G401 (cell line): ENCODE measurements at regions not wholly inside any gene's neighbourhood (a gene's known extent, or its start where the extent isn't known, plus 50 kb on each side); places are given as distances from the start of the nearest gene placed in this dataset.

Experiments used
- DNase-seq: peaks from one replicate; pipeline ENCODE4 v3.0.0-alpha.2; 2015; ENCODE audit warnings: low spot score
- in situ Hi-C: cut with HindIII; loops from 2 replicates; pipeline ENCODE4 v1.10.0; 2016; ENCODE audit warnings: low sequenced_read_pairs, mixed read lengths

- in situ Hi-C loops: no loop called here
- DNase-seq: no peak
Observed at GRCh38 chr11:131042041-131042390, 125.7 kb upstream of the SNX19 start.

- in situ Hi-C loops: no loop called here
- no peak for DNase-seq
Observed at GRCh38 chr11:131043251-131043650, 127.0 kb upstream of the SNX19 start.

DNA sequence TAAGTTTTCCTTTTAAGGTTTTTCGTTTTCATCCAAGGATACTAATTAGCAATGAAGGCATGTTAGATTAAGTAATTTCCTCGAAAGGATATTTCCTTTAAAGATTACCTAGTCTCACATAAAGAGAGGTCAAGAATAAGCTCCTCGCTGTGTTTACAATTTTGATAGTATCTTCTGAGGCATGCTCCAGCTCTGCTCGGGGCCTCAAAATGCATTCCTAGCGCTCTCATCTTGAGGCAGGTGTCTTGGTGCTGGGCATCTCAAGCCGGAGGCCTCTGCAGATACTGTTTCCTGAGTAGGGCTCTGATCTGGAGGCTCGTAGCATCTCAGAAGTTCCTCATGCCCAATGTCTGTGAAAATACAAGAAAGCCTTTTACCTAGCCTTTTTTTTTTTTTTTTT, 128.6 kb upstream of the SNX19 start:
- in situ Hi-C loops: no loop called here
- DNase-seq: no peak

- no peak for DNase-seq
- in situ Hi-C loops: no loop called here
Observed at GRCh38 chr11:131052367-131052766, 136.1 kb upstream of the SNX19 start.

DNA sequence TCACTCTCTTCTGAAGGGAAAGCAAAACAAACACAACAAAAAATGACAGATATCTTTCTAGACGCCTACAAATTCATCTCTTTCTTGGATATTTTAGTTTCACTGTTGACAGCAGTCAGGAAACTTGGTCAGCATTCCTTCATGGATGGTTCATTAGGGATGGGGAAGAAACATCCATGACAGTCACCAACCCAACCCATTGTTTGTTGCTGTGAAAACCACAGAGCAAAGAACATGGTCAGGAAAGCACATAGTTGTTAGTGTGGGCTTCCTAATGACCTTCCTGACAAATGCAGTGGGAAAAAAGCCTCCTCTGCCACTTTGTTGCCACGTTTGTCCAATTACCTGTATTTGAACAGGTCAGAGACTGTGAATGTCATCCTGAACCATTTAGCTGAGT, 139.8 kb upstream of the SNX19 start:
- in situ Hi-C loops: no loop called here
- DNase-seq: no peak

GRCh38 chr11:131063638-131064037, 147.4 kb upstream of the SNX19 start:
- in situ Hi-C loops: no loop called here
- no peak for DNase-seq

DNA sequence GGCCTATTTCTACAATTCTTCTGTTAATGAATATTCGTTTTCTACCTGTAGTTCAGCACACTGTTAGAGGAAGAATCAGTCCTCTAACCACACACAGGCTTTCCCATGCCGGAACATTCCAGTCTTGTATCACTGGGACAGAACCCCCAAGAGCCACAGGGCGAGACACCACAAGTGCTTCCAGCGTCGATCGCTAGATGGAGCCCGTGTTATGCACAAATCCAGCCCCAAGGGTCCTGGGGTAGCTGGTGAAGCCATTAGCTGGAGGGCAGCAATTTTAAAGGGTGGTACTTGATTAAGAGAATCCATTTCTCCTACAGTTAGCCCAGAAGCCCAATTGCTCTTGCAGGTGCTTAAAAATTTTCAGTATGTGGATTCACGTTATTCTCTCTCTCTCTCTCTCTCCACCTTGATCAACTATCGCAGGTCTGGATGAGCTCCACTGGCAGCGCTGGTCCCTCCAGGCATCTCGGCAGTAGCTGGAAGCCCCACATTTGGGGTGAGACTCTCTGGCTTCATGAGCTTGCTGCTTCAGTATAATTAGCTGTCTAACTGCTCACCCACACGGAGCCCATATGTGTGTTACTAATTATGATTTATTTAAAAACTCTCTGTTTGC, 148.2 kb upstream of the SNX19 start:
- DNase-seq: peak; percentile 72
- in situ Hi-C loops: no loop called here

- no peak for DNase-seq
- in situ Hi-C loops: no loop called here
Observed at GRCh38 chr11:131065435-131066413, 149.4 kb upstream of the SNX19 start.

GRCh38 chr11:131066551-131066950, 150.3 kb upstream of the SNX19 start:
- no peak for DNase-seq
- in situ Hi-C loops: no loop called here

- in situ Hi-C loops: no loop called here
- no peak for DNase-seq
Observed at GRCh38 chr11:131070365-131070764, 154.1 kb upstream of the SNX19 start.

GRCh38 chr11:131073167-131073566, 156.9 kb upstream of the SNX19 start:
- no peak for DNase-seq
- in situ Hi-C loops: no loop called here

GRCh38 chr11:131074573-131074972, 158.3 kb upstream of the SNX19 start:
- in situ Hi-C loops: no loop called here
- no peak for DNase-seq

DNA sequence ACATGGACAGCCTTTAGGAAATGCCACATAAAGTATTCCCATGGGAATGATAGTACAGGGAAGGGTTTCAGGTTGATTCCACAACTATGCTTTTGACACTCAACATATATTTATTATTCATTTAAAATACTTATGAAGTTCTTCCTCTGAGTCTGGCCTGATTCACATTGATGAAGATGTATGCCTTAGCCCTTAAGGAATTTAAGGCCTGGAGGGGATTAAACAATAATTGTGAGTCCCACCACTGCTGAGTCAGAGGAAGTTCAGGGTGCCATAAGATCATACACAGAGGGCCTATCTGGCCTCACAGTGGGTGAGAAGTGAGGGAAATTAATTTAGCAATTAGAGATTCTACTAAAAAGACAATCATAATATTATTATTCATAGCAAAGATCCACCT, 161.1 kb upstream of the SNX19 start:
- in situ Hi-C loops: no loop called here
- no peak for DNase-seq

- no peak for DNase-seq
- in situ Hi-C loops: no loop called here
Observed at GRCh38 chr11:131079036-131079435, 162.8 kb upstream of the SNX19 start.

- no peak for DNase-seq
- in situ Hi-C loops: no loop called here
Observed at GRCh38 chr11:131089727-131090245, 173.5 kb upstream of the SNX19 start.

- DNase-seq: no peak
- in situ Hi-C loops: no loop called here
Observed at GRCh38 chr11:131092469-131092868, 176.2 kb upstream of the SNX19 start.

- in situ Hi-C loops: no loop called here
Observed at GRCh38 chr11:131094827-131095226, 178.5 kb upstream of the SNX19 start.

GRCh38 chr11:131095511-131096185, 179.4 kb upstream of the SNX19 start:
- in situ Hi-C loops: no loop called here
- DNase-seq: no peak

More at GRCh38 chr11:131094827-131095226, 178.5 kb upstream of the SNX19 start:
- no peak for DNase-seq

GRCh38 chr11:131099013-131099412, 182.7 kb upstream of the SNX19 start:
- DNase-seq: no peak
- in situ Hi-C loops: no loop called here

- in situ Hi-C loops: no loop called here
- DNase-seq: no peak
Observed at GRCh38 chr11:131099746-131100145, 183.5 kb upstream of the SNX19 start.
